HG03159 (cell line): ENCODE measurements at regions not wholly inside any gene's neighbourhood (a gene's known extent, or its start where the extent isn't known, plus 50 kb on each side); places are given as distances from the start of the nearest gene placed in this dataset.
A peak's percentile ranks its signal among the peaks of the same experiment; 100 is the strongest.
"Not testable (repeated sequence)": the region's sequence is repeated elsewhere in the genome, so short reads cannot be mapped to it uniquely, and the experiment has no call there.

Source experiments
- ATAC-seq: cut with Tn5 transposase; IDR thresholded peaks from one replicate; pipeline ENCODE4 v1.9.1; 2021; ENCODE audit warnings: mild to moderate bottlenecking, moderate library complexity; ENCODE audit not compliant: unreplicated experiment

- no peak for ATAC-seq
These were observed 54.1 kb upstream of the SHLD1 start for GRCh38 chr20:5696011-5696559.

GRCh38 chr20:5691918-5692618 lies 58.1 kb upstream of the SHLD1 start:
- ATAC-seq, result peak; percentile 99

GRCh38 chr20:5689463-5689862 lies 60.7 kb upstream of the SHLD1 start:
- no peak for ATAC-seq

GRCh38 chr20:5688431-5688972 lies 61.7 kb upstream of the SHLD1 start:
- no peak for ATAC-seq

GRCh38 chr20:5687884-5688283 lies 62.3 kb upstream of the SHLD1 start:
- no peak for ATAC-seq

GRCh38 chr20:5686384-5687105 lies 63.7 kb upstream of the SHLD1 start:
- no peak for ATAC-seq

- ATAC-seq, result not testable (repeated sequence)
These were observed 67.6 kb upstream of the SHLD1 start for GRCh38 chr20:5682556-5682955.

- no peak for ATAC-seq
These were observed 69.4 kb upstream of the GPCPD1 start for GRCh38 chr20:5680192-5680591.

- ATAC-seq, result no peak
These were observed 68.0 kb upstream of the GPCPD1 start for GRCh38 chr20:5678777-5679176.

GRCh38 chr20:5677944-5678343 lies 67.1 kb upstream of the GPCPD1 start:
- ATAC-seq, result not testable (repeated sequence)

- ATAC-seq, result no peak
These were observed 66.6 kb upstream of the GPCPD1 start for GRCh38 chr20:5677389-5677788.

GRCh38 chr20:5675103-5676091 lies 64.6 kb upstream of the GPCPD1 start:
- no peak for ATAC-seq

GRCh38 chr20:5674176-5674660 lies 63.4 kb upstream of the GPCPD1 start:
- peak; percentile 87 for ATAC-seq

GRCh38 chr20:5670874-5671273 lies 60.1 kb upstream of the GPCPD1 start:
- no peak for ATAC-seq

- no peak for ATAC-seq
These were observed 59.3 kb upstream of the GPCPD1 start for GRCh38 chr20:5670036-5670536.

GRCh38 chr20:5668529-5668868 lies 57.7 kb upstream of the GPCPD1 start:
- no peak for ATAC-seq

- ATAC-seq, result no peak
These were observed 57.1 kb upstream of the GPCPD1 start for GRCh38 chr20:5667705-5668528.

GRCh38 chr20:5665417-5665816 lies 54.6 kb upstream of the GPCPD1 start:
- no peak for ATAC-seq

- ATAC-seq, result no peak
These were observed 52.6 kb upstream of the GPCPD1 start for GRCh38 chr20:5663396-5663795.

GRCh38 chr20:5662769-5663168 lies 52.0 kb upstream of the GPCPD1 start:
- ATAC-seq, result no peak
